HepG2 (cell line): ENCODE measurements at regions not wholly inside any gene's neighbourhood (a gene's known extent, or its start where the extent isn't known, plus 50 kb on each side); places are given as distances from the start of the nearest gene placed in this dataset.

ENCODE experiments used
- ATAC-seq: fragments of 200-7000 bp; cut with Tn5 transposase; 3 replicates; pipeline ENCODE4 v1.9.1; 2020; ENCODE audit warnings: mild to moderate bottlenecking, moderate library complexity
- BruUV-seq: library from RNA; stranded (reverse); fragments of 400-500 nt; replicated peaks from 2 replicates; lab custom pipeline; 2021; lab: Mats Ljungman, UMichigan
- CTCF ChIA-PET: fragments of 300-600 bp; formaldehyde crosslinking; extraction: SDS; loops from one replicate; lab custom pipeline; 2021; ENCODE audit warnings: low total read pairs, inconsistent platforms, low intra/inter-chr PET ratio; lab: Yijun Ruan, JAX
- POLR2A ChIA-PET: fragments of 350-600 bp; sonication (Branson Sonifier 250); formaldehyde crosslinking; loops from one replicate; lab custom pipeline; 2020; ENCODE audit warnings: antibody characterized with exemption, inconsistent platforms; lab: Yijun Ruan, JAX
- DNase-seq: peaks from one replicate; pipeline ENCODE4 v3.0.0-alpha.2; 2015; ENCODE audit warnings: low spot score
- FAIRE-seq: peaks from 3 replicates; lab custom pipeline; 2011; peaks lifted over from hg19 to GRCh38; lab: Jason Lieb, UNC
- H2AFZ ChIP-seq: one replicate; pipeline ENCODE4 v1.6.1; 2011; ENCODE audit warnings: low read length, inconsistent platforms
- H3K27ac ChIP-seq: fragments of 300-600 bp; 3 replicates; pipeline ENCODE4 v1.8.0; 2011; ENCODE audit warnings: mixed run types, mild to moderate bottlenecking, mixed read lengths, low read length, inconsistent platforms; ENCODE audit not compliant: insufficient read depth; ENCODE audit errors: extremely low read length
- H3K27me3 ChIP-seq, 2 experiments: fragments of 200-600 bp in 1 of 2; 2 replicates in 1 of 2; 3 replicates in 1 of 2; pipeline versions ENCODE4 v1.6.0 to v1.8.0; 2011; ENCODE audit warnings: low read length in 2 of 2, mild to moderate bottlenecking in 2 of 2, moderate library complexity in 2 of 2, inconsistent platforms in 1 of 2; ENCODE audit not compliant: insufficient read depth in 2 of 2, control insufficient read depth in 1 of 2
- H3K36me3 ChIP-seq, 2 experiments: fragments of 200-600 bp in 1 of 2; replicated peaks in 1 of 2; 2 replicates in 1 of 2; 3 replicates in 1 of 2; pipeline versions ENCODE4 v1.5.1 to v1.8.0; 2011; ENCODE audit warnings: low read length in 2 of 2, inconsistent platforms in 1 of 2; ENCODE audit not compliant: insufficient read depth in 2 of 2, control insufficient read depth in 1 of 2
- H3K4me1 ChIP-seq: 2 replicates; pipeline ENCODE4 v1.5.1; 2012; ENCODE audit warnings: low read length, inconsistent platforms; ENCODE audit not compliant: insufficient read depth
- H3K4me2 ChIP-seq: 2 replicates; pipeline ENCODE4 v1.6.0; 2011; ENCODE audit warnings: low read depth, low read length, inconsistent platforms
- H3K4me3 ChIP-seq, 3 experiments: fragments of 200-600 bp in 1 of 3; sonication (generic), shearing (Covaris generic) in 1 of 3; replicated peaks in 1 of 3; 2 replicates each; pipeline ENCODE4 v1.5.1; 2011 to 2016; ENCODE audit warnings: low read length in 3 of 3, inconsistent platforms in 2 of 3, low read depth in 2 of 3, mild to moderate bottlenecking in 2 of 3, control low read depth in 1 of 3, mixed read lengths in 1 of 3; ENCODE audit not compliant: insufficient read depth in 1 of 3
- H3K79me2 ChIP-seq: one replicate; pipeline ENCODE4 v1.6.1; 2011; ENCODE audit warnings: low read length, inconsistent platforms; ENCODE audit not compliant: insufficient read depth
- H3K9ac ChIP-seq: 2 replicates; pipeline ENCODE4 v1.6.0; 2011; ENCODE audit warnings: mild to moderate bottlenecking, low read depth, low read length, inconsistent platforms; ENCODE audit not compliant: insufficient read depth
- H3K9me3 ChIP-seq: 2 replicates; pipeline ENCODE4 v1.5.1; 2012; ENCODE audit warnings: mild to moderate bottlenecking, low read length
- H4K20me1 ChIP-seq: 2 replicates; pipeline ENCODE4 v1.6.0; 2011; ENCODE audit warnings: inconsistent platforms, mild to moderate bottlenecking, low read length, moderate library complexity; ENCODE audit not compliant: insufficient read depth
- CREB1 ChIP-seq, 2 experiments: fragments of 450-650 bp in 1 of 2; IDR thresholded peaks; 2 replicates each; pipeline ENCODE4 v1.6.1; 2016 to 2017; ENCODE audit warnings: control low read depth in 1 of 2, mild to moderate bottlenecking in 1 of 2, missing compliant biosample characterization in 1 of 2, missing genetic modification characterization in 1 of 2
- KLF13 ChIP-seq: sonication (generic); formaldehyde crosslinking; IDR thresholded peaks from 2 replicates; pipeline ENCODE4 v1.4.0; 2020; ENCODE audit warnings: mild to moderate bottlenecking, missing genetic modification reagents
- PHF5A ChIP-seq: IDR thresholded peaks from one replicate; pipeline ENCODE4 v1.6.1; 2018; ENCODE audit warnings: low read depth, missing genetic modification reagents; ENCODE audit not compliant: unreplicated experiment
- YEATS4 ChIP-seq: sonication (generic); formaldehyde crosslinking; IDR thresholded peaks from 2 replicates; pipeline ENCODE4 v1.4.0; 2020; ENCODE audit warnings: missing genetic modification reagents, borderline replicate concordance
- ZFP1 ChIP-seq: IDR thresholded peaks from 2 replicates; pipeline ENCODE4 v1.6.1; 2016
- ZNF570 ChIP-seq: sonication (generic); formaldehyde crosslinking; IDR thresholded peaks from 2 replicates; pipeline ENCODE4 v1.4.0; 2020; ENCODE audit warnings: mild to moderate bottlenecking, missing genetic modification reagents, borderline replicate concordance
- ZNF605 ChIP-seq: sonication (generic); formaldehyde crosslinking; IDR thresholded peaks from 2 replicates; pipeline ENCODE4 v1.8.0; 2022; ENCODE audit warnings: mild to moderate bottlenecking, missing genetic modification reagents
- ZSCAN31 ChIP-seq: sonication (generic); formaldehyde crosslinking; IDR thresholded peaks from 2 replicates; pipeline ENCODE4 v1.5.0; 2020; ENCODE audit warnings: low read depth, mild to moderate bottlenecking, missing genetic modification reagents
- WGBS: methylation state at CpG from one replicate; pipeline ENCODE4 v1.1.6; 2017; ENCODE audit warnings: low lambda C conversion rate; 5-methylcytosine and 5-hydroxymethylcytosine counted together
- in situ Hi-C: cut with HindIII; loops from 2 replicates; pipeline ENCODE4 v1.10.0; 2017; ENCODE audit warnings: low pct_unique_long_range_greater_than_20kb; ENCODE audit not compliant: extremely low pct_ligation_motif_present
- intact Hi-C: fragments of 100-400 bp; cut with micrococcal nuclease; formaldehyde crosslinking; loops from one replicate; pipeline ENCODE4 v1.10.0; 2022; ENCODE audit not compliant: unreplicated experiment
- TF ChIP-seq, protein P1 (sequence below): sonication (generic); formaldehyde crosslinking; IDR thresholded peaks from 2 replicates; pipeline ENCODE4 v1.5.0; 2020; ENCODE audit warnings: mild to moderate bottlenecking, missing genetic modification reagents
- TF ChIP-seq, protein P2 (sequence below): sonication (generic); formaldehyde crosslinking; IDR thresholded peaks from 2 replicates; pipeline ENCODE4 v1.4.0; 2020; ENCODE audit warnings: mild to moderate bottlenecking, missing genetic modification reagents
- TF ChIP-seq, protein P3 (sequence below): sonication (generic); formaldehyde crosslinking; IDR thresholded peaks from 2 replicates; pipeline ENCODE4 v1.4.0; 2020; ENCODE audit warnings: missing genetic modification reagents, borderline replicate concordance

DNA sequence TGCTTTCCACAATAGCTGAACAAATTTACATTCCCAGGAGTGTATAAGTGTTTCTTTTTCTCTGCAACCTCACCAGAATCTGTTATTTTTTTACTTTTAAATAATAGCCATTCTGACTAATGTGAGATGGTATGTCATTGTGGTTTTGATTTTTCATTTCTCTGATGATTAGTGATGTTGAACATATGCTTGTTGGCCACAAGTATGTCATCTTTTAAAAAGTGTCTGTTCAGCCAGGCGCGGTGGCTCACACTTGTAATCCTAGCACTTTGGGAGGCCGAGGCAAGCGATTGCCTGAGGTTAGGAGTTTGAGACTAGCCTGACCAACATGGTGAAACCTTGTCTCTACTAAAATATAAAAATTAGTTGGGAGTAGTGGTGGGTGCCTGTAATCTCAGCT, 619.3 kb downstream of the SI start:
- Histone ChIP-seq H3K4me3 (no peak overlapping the region), H2AFZ (no peak overlapping the region)
- no peak for DNase-seq
- POLR2A ChIA-PET: no interaction called here
- TF ChIP-seq PHF5A (CRISPR knock-in tag) (no peak), ZNF570 (no peak), KLF13 (CRISPR knock-in tag) (no peak), ZFP1 (CRISPR knock-in tag) (no peak), CREB1 (IDR thresholded peaks at IDR 0.05) (no peak), CREB1 (CRISPR knock-in tag; IDR thresholded peaks at IDR 0.05) (no peak), YEATS4 (CRISPR knock-in tag) (no peak), ZNF605 (CRISPR knock-in tag) (no peak), ZSCAN31 (CRISPR knock-in tag) (no peak)
- TF ChIP-seq, protein P1, sequence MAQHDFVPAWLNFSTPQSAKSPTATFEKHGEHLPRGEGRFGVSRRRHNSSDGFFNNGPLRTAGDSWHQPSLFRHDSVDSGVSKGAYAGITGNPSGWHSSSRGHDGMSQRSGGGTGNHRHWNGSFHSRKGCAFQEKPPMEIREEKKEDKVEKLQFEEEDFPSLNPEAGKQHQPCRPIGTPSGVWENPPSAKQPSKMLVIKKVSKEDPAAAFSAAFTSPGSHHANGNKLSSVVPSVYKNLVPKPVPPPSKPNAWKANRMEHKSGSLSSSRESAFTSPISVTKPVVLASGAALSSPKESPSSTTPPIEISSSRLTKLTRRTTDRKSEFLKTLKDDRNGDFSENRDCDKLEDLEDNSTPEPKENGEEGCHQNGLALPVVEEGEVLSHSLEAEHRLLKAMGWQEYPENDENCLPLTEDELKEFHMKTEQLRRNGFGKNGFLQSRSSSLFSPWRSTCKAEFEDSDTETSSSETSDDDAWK (CRISPR knock-in tag): no peak
- TF ChIP-seq, protein P2, sequence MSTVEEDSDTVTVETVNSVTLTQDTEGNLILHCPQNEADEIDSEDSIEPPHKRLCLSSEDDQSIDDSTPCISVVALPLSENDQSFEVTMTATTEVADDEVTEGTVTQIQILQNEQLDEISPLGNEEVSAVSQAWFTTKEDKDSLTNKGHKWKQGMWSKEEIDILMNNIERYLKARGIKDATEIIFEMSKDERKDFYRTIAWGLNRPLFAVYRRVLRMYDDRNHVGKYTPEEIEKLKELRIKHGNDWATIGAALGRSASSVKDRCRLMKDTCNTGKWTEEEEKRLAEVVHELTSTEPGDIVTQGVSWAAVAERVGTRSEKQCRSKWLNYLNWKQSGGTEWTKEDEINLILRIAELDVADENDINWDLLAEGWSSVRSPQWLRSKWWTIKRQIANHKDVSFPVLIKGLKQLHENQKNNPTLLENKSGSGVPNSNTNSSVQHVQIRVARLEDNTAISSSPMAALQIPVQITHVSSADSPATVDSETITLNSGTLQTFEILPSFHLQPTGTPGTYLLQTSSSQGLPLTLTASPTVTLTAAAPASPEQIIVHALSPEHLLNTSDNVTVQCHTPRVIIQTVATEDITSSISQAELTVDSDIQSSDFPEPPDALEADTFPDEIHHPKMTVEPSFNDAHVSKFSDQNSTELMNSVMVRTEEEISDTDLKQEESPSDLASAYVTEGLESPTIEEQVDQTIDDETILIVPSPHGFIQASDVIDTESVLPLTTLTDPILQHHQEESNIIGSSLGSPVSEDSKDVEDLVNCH: no peak
- TF ChIP-seq, protein P3, sequence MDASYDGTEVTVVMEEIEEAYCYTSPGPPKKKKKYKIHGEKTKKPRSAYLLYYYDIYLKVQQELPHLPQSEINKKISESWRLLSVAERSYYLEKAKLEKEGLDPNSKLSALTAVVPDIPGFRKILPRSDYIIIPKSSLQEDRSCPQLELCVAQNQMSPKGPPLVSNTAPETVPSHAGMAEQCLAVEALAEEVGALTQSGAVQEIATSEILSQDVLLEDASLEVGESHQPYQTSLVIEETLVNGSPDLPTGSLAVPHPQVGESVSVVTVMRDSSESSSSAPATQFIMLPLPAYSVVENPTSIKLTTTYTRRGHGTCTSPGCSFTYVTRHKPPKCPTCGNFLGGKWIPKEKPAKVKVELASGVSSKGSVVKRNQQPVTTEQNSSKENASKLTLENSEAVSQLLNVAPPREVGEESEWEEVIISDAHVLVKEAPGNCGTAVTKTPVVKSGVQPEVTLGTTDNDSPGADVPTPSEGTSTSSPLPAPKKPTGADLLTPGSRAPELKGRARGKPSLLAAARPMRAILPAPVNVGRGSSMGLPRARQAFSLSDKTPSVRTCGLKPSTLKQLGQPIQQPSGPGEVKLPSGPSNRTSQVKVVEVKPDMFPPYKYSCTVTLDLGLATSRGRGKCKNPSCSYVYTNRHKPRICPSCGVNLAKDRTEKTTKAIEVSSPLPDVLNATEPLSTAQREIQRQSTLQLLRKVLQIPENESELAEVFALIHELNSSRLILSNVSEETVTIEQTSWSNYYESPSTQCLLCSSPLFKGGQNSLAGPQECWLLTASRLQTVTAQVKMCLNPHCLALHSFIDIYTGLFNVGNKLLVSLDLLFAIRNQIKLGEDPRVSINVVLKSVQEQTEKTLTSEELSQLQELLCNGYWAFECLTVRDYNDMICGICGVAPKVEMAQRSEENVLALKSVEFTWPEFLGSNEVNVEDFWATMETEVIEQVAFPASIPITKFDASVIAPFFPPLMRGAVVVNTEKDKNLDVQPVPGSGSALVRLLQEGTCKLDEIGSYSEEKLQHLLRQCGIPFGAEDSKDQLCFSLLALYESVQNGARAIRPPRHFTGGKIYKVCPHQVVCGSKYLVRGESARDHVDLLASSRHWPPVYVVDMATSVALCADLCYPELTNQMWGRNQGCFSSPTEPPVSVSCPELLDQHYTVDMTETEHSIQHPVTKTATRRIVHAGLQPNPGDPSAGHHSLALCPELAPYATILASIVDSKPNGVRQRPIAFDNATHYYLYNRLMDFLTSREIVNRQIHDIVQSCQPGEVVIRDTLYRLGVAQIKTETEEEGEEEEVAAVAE: no peak
- TF ChIP-seq, all 625 proteins: peak for 0
- Histone ChIP-seq H3K9ac (no peak overlapping the region), H3K36me3 (no peaks in the 10 kb centered on the region), H3K27me3 (no peaks in the 10 kb centered on the region), H3K9me3 (no peaks in the 10 kb centered on the region), H4K20me1 (no peaks in the 10 kb centered on the region), H3K4me2 (no peak overlapping the region), H3K4me1 (no peaks in the 10 kb centered on the region), H3K79me2 (no peaks in the 10 kb centered on the region), H3K27ac (no peak overlapping the region)
- in situ Hi-C loops (no loop called here), intact Hi-C loops (no loop called here)
- ATAC-seq (no peak), FAIRE-seq (no peak)
- CTCF ChIA-PET: no interaction called here
- BruUV-seq: no TSS peak
- WGBS: 65% methylated on average over 4 of the region's 4 CpGs
